PC-9 (cell line): ENCODE measurements at regions not wholly inside any gene's neighbourhood (a gene's known extent, or its start where the extent isn't known, plus 50 kb on each side); places are given as distances from the start of the nearest gene placed in this dataset.

ENCODE experiments used
- CTCF ChIP-seq: fragments of 200-600 bp; sonication (generic); conservative IDR thresholded peaks from 2 replicates; pipeline ENCODE4 v1.6.1; 2017; ENCODE audit warnings: mixed run types, antibody characterized with exemption, mild to moderate bottlenecking, moderate library complexity
- EZH2 ChIP-seq: fragments of 200-600 bp; sonication (generic); IDR thresholded peaks from 2 replicates; pipeline ENCODE4 v1.8.0; 2017; ENCODE audit warnings: antibody characterized with exemption, low read depth

GRCh38 chr18:34991152-34991551 is 50.1 kb upstream of the MAPRE2 start:
- TF ChIP-seq CTCF (no peak), EZH2 (no peak)
